ENCODE measurements at regions not wholly inside any gene's neighbourhood (a gene's known extent, or its start where the extent isn't known, plus 50 kb on each side); places are given as distances from the start of the nearest gene placed in this dataset.
"Not testable (repeated sequence)": the region's sequence is repeated elsewhere in the genome, so short reads cannot be mapped to it uniquely, and the experiment has no call there.

GRCh38 chr2:188784269-188784762, 189.9 kb upstream of the COL3A1 start:
- ATAC-seq = no peak
- DNase-seq (ENCODE audit: missing footprints) = no peak

DNA sequence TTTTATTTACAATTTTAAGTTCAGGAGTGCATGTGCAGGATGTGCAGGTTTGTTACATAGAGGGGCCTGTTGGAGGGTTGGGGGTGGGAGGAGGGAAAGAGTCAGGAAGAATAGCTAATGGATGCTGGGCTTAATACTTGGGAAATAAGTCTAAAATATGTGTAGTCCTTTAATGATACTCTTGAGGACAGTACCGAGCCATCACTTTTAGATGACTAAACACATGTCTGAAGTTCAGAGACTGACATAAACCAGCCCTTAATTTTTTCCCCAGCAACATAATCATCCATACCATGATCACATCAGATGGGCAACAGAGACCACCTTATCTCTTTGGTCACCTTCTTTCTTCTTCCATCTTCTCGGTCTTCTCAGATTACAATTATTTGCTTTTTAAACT, 189.1 kb upstream of the COL3A1 start:
- intact Hi-C loops (cut with DNase I) = loop anchor here (5.0 to 10.0 kb wide), 2 partner anchors 187 to 260 kb away; partner anchors contain the start of gene COL3A1
- DNase-seq (ENCODE audit: missing footprints) = no peak
- ATAC-seq = no peak

More at GRCh38 chr2:188784269-188784762, 189.9 kb upstream of the COL3A1 start:
- intact Hi-C loops (cut with DNase I) = loop anchor here (10.0 kb wide), 1 partner anchor 260 kb away; no protein-coding TSS in a partner anchor

DNA sequence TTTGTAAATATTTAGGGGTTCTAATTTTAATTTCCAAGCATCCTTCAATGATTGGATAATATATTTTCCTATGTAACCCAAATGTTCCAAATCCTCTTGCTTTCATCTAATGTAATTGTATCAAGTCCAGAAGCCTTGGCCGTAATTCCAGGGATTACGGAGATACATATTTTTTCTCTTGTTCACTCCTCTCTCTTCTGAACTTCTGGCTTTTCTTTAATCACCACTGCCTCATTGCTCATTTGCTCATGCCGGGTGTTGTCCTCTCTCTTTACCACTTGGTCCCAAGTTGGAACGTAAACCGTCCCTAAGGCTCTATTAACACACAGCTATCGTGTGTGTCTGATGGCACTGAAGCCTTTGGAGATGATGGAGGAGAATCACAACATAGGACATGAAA, 188.7 kb upstream of the COL3A1 start:
- no peak for DNase-seq (ENCODE audit: missing footprints)

GRCh38 chr2:188786368-188786841, 187.8 kb upstream of the COL3A1 start:
- intact Hi-C loops (cut with DNase I) = loop anchor here (5.0 to 10.0 kb wide), 2 partner anchors 186 to 262 kb away; partner anchors contain the start of gene COL3A1
- DNase-seq (ENCODE audit: missing footprints) (no peak), ATAC-seq (peak; percentile 70)

More for the DNA sequence above, 188.7 kb upstream of the COL3A1 start:
- intact Hi-C loops (cut with DNase I) = loop anchor here (5.0 to 10.0 kb wide), 2 partner anchors 187 to 261 kb away; partner anchors contain the start of gene COL3A1
- ATAC-seq = peak; percentile 54

DNA sequence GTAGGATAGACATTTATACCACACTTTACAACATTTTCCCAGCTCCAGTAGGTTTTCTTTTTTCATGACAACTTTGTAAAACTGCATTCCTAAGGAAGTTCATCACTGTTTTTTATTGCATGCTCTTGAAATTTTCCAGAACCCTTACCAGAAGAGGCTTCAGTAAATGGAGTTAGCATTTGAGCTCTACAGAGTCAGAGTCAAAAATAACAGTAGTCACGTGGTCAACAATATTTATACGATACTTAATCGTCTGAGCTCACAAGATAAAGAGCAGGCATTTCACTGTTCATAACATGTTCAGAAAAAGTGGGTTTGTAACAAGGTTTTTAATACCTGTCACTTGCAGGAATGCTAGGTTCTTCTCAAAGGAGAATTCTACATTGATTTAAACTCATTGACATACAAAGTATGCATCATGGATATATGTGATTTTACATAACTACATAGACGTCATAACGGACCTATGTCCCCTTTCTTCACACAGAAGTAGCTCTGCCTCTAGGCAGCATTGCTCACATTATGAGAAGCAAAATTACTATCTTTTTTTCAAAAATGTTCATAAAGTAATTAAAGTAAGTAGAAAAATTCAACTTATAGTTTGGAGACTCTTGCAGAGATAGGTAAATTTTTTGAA, 187.0 kb upstream of the COL3A1 start:
- intact Hi-C loops (cut with DNase I) = loop anchor here (5.0 to 10.0 kb wide), 2 partner anchors 185 to 262 kb away; partner anchors contain the start of gene COL3A1

DNA sequence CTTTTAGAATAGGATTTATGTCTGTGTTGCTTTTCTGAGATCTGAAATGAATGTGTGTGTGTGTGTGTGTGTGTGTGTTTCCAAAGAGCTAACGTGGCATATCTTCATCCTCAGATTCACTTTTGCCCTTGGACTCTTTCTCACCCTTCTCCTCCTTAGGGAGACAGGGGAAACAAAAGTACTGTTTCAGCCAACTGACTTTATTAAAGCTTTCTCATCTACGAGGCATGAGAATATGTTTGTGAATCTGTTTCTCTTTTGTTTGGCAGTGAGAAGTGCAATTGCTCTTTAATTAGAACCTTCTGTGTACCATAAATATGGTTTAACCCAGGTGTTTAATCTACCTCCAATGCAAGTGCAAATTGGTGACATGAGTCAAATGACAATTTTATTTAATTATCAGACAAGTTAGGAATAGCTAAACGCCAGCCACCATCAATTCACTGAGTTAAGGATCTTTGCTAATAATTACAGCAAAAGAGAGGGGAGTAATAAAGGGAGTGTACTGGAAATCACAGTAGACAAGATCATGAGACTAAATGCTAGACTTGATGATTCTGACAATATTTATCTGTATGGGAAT, 186.4 kb upstream of the COL3A1 start:
- intact Hi-C loops (cut with DNase I) = loop anchor here (2.0 to 10.0 kb wide), 3 partner anchors 61 to 263 kb away; partner anchors contain the start of gene COL3A1
- DNase-seq (ENCODE audit: missing footprints) (no peak), ATAC-seq (peak; percentile 53)

More for the DNA sequence above, 187.0 kb upstream of the COL3A1 start:
- DNase-seq (ENCODE audit: missing footprints) = no peak
- peak; percentile 47 for ATAC-seq

- peak; percentile 72 for ATAC-seq
- intact Hi-C loops (cut with DNase I) = loop anchor here (2.0 to 10.0 kb wide), 3 partner anchors 60 to 264 kb away; partner anchors contain the start of gene COL3A1
- peak; percentile 64 for DNase-seq (ENCODE audit: missing footprints)
Observed at GRCh38 chr2:188788621-188789020, 185.6 kb upstream of the COL3A1 start.

GRCh38 chr2:188789951-188790350, 184.2 kb upstream of the COL3A1 start:
- intact Hi-C loops (cut with DNase I) = loop anchor here (2.0 to 10.0 kb wide), 3 partner anchors 59 to 265 kb away; partner anchors contain the start of gene COL3A1
- DNase-seq (ENCODE audit: missing footprints) (no peak), ATAC-seq (no peak)

GRCh38 chr2:188794453-188794852, 179.7 kb upstream of the COL3A1 start:
- ATAC-seq; intact Hi-C loops (cut with DNase I); DNase-seq (ENCODE audit: missing footprints): not testable (repeated sequence)

DNA sequence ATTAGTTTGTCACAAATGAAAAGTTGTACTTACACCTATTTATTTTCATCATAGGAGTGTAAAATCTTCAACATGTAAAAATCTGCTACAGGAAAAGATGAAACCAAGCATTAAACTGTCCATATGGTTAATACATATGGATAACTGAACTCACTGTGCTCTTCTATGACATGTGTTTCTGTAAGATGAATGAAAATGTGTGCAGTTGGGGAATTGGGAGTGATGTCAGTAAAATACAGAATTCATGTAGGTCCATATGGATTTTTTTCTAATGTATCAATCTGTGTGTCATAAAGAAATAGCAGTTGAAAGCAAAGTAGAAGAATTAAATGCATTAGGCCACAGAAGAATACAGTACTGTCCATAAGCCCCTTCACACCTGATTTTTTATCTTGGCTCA, 178.4 kb upstream of the COL3A1 start:
- intact Hi-C loops (cut with DNase I) = no loop called here
- ATAC-seq (no peak), DNase-seq (ENCODE audit: missing footprints) (no peak)

GRCh38 chr2:188797371-188797770, 176.8 kb upstream of the COL3A1 start:
- ATAC-seq (no peak), DNase-seq (ENCODE audit: missing footprints) (no peak)
- intact Hi-C loops (cut with DNase I) = no loop called here

- intact Hi-C loops (cut with DNase I) = no loop called here
- no peak for ATAC-seq
- DNase-seq (ENCODE audit: missing footprints) = no peak
Observed at GRCh38 chr2:188798159-188798558, 176.0 kb upstream of the COL3A1 start.

DNA sequence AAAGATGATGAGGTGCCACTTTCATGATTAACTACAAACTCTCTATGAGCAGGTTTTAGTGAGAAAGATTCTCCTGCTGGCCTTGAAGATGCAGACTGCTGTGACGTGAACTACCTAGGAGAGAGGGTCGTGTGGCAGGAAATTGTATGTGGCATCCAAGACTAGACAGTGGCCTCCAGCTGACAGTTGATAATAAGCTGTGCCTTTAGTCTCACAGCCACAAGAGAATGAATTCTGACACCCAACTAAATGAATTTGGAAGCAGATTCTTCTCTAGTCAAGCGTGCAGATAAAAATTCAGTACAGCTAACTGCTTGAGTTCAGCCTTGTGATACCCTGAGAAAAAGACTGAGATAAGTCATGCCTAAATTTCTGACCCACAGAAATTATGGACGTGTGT, 169.0 kb upstream of the COL3A1 start:
- ATAC-seq (no peak), DNase-seq (ENCODE audit: missing footprints) (no peak)
- intact Hi-C loops (cut with DNase I) = no loop called here

DNA sequence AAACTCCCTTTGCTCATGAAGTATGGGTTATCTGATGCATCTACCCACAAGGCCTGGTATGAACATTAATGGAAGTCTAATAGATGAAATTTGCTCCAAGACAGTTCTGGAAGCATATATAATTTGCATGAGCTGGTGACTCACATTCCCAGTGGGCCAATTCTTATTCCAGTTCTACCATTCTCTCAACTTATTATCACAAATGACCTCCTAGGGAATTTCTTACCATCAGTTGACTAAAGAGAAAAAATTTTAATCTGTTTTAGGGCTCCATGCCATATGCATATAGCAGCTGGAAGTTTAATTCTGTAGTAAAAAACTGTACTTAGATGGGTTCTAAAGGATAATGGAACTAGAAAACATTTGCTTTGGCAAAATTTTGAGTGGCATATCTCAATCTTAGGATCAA, 165.2 kb upstream of the COL3A1 start:
- intact Hi-C loops (cut with DNase I) = no loop called here
- no peak for DNase-seq (ENCODE audit: missing footprints)
- ATAC-seq = no peak

GRCh38 chr2:188810586-188810985, 163.6 kb upstream of the COL3A1 start:
- DNase-seq (ENCODE audit: missing footprints) = no peak
- intact Hi-C loops (cut with DNase I) = no loop called here
- ATAC-seq = no peak

DNA sequence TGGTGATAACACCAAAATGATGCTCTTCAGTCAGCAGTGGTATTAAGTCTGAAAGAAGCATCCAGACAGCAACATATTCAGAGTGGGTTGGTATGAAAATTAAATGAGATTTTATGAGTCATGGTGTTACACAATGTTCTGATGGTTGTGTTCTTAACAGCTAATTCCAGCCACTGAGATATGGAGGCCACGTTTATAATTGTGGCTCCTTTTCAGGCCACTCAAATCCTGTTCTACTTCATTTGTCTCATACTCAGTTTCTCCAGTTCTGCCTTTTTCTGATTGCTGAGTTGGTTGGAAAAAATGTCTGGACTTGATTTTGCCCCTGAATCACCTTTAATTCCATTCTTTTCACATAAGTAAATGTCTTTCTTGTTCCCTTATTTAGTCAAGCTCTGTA, 162.7 kb upstream of the COL3A1 start:
- DNase-seq (ENCODE audit: missing footprints) = no peak
- peak; percentile 75 for ATAC-seq
- intact Hi-C loops (cut with DNase I) = no loop called here

DNA sequence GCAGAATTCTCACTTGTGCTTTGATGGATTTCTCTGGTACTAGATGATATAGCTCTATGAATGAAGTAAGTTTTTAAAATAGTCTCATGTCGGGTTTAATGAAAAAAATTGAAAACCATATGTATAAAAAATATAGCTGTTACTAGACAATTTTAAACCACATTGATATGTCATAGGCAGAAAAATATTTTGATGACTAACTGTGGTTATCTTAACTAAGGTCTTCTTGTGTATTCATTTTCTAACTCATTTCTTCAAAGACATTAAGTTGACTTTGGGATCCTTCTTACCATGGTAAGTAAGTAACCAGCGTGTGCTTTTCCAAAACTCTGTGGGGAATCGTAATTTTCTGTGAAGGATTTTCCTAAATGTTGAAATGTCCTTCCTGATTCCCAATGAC, 160.9 kb upstream of the COL3A1 start:
- ATAC-seq = no peak
- intact Hi-C loops (cut with DNase I) = no loop called here
- DNase-seq (ENCODE audit: missing footprints) = no peak

GRCh38 chr2:188813857-188814256, 160.3 kb upstream of the COL3A1 start:
- ATAC-seq (no peak), DNase-seq (ENCODE audit: missing footprints) (no peak)
- intact Hi-C loops (cut with DNase I) = no loop called here

GRCh38 chr2:188819011-188819410, 155.2 kb upstream of the COL3A1 start:
- intact Hi-C loops (cut with DNase I) = no loop called here
- ATAC-seq (no peak), DNase-seq (ENCODE audit: missing footprints) (no peak)

GRCh38 chr2:188819792-188820191, 154.4 kb upstream of the COL3A1 start:
- ATAC-seq = no peak
- intact Hi-C loops (cut with DNase I) = no loop called here

More at GRCh38 chr2:188819792-188820191, 154.4 kb upstream of the COL3A1 start:
- DNase-seq (ENCODE audit: missing footprints) = no peak

Data from Right ventricle myocardium inferior (tissue), 1 donor.